Thyroid gland (tissue), 4 donors: ENCODE measurements at regions not wholly inside any gene's neighbourhood (a gene's known extent, or its start where the extent isn't known, plus 50 kb on each side); places are given as distances from the start of the nearest gene placed in this dataset.

Experiments used
- DNase-seq, 2 donors: peaks; one replicate each; pipeline ENCODE4 v3.0.0-alpha.2; 2019
- H3K27ac ChIP-seq, 3 donors: fragments of 200-600 bp; sonication (generic); 1 replicate in 2 of 3; 2 replicates in 1 of 3; pipeline ENCODE4 v1.5.1; 2016 to 2019; ENCODE audit warnings: mild to moderate bottlenecking in 1 of 3, moderate library complexity in 1 of 3
- H3K27me3 ChIP-seq: fragments of 200-600 bp; sonication (generic); one replicate; pipeline ENCODE4 v1.5.1; 2019
- H3K36me3 ChIP-seq, 2 donors: fragments of 200-600 bp; sonication (generic); one replicate each; pipeline ENCODE4 v1.5.1; 2016 to 2019
- H3K4me1 ChIP-seq, 2 donors: fragments of 200-600 bp; sonication (generic); one replicate each; pipeline ENCODE4 v1.5.1; 2017 to 2019
- H3K4me3 ChIP-seq, 3 donors: fragments of 200-600 bp; sonication (generic); replicated peaks in 1 of 3; 1 replicate in 2 of 3; 2 replicates in 1 of 3; pipeline ENCODE4 v1.5.1; 2016; ENCODE audit warnings: mild to moderate bottlenecking in 1 of 3
- H3K9me3 ChIP-seq: fragments of 200-600 bp; sonication (generic); one replicate; pipeline ENCODE4 v1.5.1; 2017
- CTCF ChIP-seq, 6 experiments: fragments of 200-600 bp in 3 of 6; fragments of 450-650 bp in 3 of 6; sonication (generic) in 3 of 6; IDR thresholded peaks; one replicate each; pipeline ENCODE4 v1.5.1; 2016 to 2019; ENCODE audit warnings: antibody characterized with exemption in 6 of 6, mild to moderate bottlenecking in 2 of 6, inconsistent platforms in 1 of 6, moderate library complexity in 1 of 6
- POLR2A ChIP-seq, 2 donors: fragments of 450-650 bp; IDR thresholded peaks; one replicate each; pipeline ENCODE4 v1.6.1; 2017; ENCODE audit warnings: antibody characterized with exemption in 2 of 2, mild to moderate bottlenecking in 2 of 2, moderate library complexity in 1 of 2
- WGBS, 2 donors: methylation state at CpG; one replicate each; pipeline ENCODE4 v1.1.5; 2017; 5-methylcytosine and 5-hydroxymethylcytosine counted together
- intact Hi-C: fragments of 100-400 bp; cut with DNase I; formaldehyde crosslinking; loops from one replicate; pipeline ENCODE4 v1.15.1; 2023

GRCh38 chr6:148081076-148081475 is 261.6 kb upstream of the SASH1 start:
- TF ChIP-seq POLR2A (IDR thresholded peaks at IDR 0.05) = no peak
- TF ChIP-seq CTCF (IDR thresholded peaks at IDR 0.05) = no peak
- DNase-seq = no peak
- no peak overlapping the region for H3K27ac ChIP-seq
- intact Hi-C loops = no loop called here
- H3K27me3 ChIP-seq = no peaks in the 10 kb centered on the region
- no peaks in the 10 kb centered on the region for H3K9me3 ChIP-seq
- no peaks in the 10 kb centered on the region for H3K4me1 ChIP-seq
- H3K36me3 ChIP-seq = no peaks in the 10 kb centered on the region
- H3K4me3 ChIP-seq = no peak overlapping the region
- 92 to 93% methylated on average over 7 of the region's 7 CpGs for WGBS, 2 donors

GRCh38 chr6:148082044-148082443 is 260.6 kb upstream of the SASH1 start:
- no peak for DNase-seq
- H3K9me3 ChIP-seq = no peaks in the 10 kb centered on the region
- no peak overlapping the region for H3K4me3 ChIP-seq
- no peaks in the 10 kb centered on the region for H3K27me3 ChIP-seq
- no peaks in the 10 kb centered on the region for H3K4me1 ChIP-seq
- H3K36me3 ChIP-seq = no peaks in the 10 kb centered on the region
- WGBS, 2 donors = 28 to 35% methylated on average over 2 of the region's 2 CpGs
- H3K27ac ChIP-seq = no peak overlapping the region
- TF ChIP-seq POLR2A (IDR thresholded peaks at IDR 0.05) (no peak), CTCF (IDR thresholded peaks at IDR 0.05) (no peak)
- intact Hi-C loops = no loop called here

GRCh38 chr6:148082696-148083095 is 259.9 kb upstream of the SASH1 start:
- H3K4me3 ChIP-seq = no peak overlapping the region
- H3K27me3 ChIP-seq = no peaks in the 10 kb centered on the region
- TF ChIP-seq POLR2A (IDR thresholded peaks at IDR 0.05) = no peak
- no peak for TF ChIP-seq CTCF (IDR thresholded peaks at IDR 0.05)
- H3K9me3 ChIP-seq = no peaks in the 10 kb centered on the region
- intact Hi-C loops = no loop called here
- no peaks in the 10 kb centered on the region for H3K36me3 ChIP-seq
- H3K4me1 ChIP-seq = no peaks in the 10 kb centered on the region
- no peak for DNase-seq
- WGBS, 2 donors = 84 to 87% methylated on average over 2 of the region's 2 CpGs
- no peak overlapping the region for H3K27ac ChIP-seq

DNA sequence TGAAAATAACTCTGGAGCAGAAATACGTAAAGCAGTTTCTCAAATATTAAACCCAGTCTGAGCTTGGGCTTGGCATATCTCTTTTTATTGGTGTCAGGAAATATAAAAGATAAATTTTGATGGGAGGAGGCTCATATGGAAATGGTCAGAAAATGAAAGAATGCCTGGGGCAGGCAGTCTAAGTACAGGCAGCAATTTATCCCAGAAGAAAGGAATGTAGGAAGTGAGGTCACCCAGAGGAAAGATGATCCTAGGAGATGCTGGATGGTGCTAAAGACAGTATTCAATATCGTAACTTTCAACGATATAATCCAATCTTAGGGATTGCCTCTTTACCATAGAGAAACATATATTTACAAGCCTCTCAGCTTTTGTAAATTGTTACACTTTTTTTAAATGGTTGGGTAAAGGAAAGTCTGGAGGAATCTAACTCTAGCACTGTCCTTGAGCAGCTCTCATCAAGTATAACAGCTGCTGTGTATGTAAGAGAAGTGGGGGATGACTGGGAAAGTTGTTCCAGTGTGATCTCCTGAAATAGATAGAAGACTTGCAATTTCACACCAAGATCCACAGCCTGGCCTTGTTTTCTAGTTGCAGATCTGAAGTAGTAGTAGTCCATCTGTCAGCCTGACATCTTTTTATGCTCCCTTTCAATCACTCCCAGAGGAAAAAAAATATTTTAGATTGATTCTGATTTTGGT is 256.9 kb upstream of the SASH1 start:
- no peaks in the 10 kb centered on the region for H3K36me3 ChIP-seq
- no peak for TF ChIP-seq CTCF (IDR thresholded peaks at IDR 0.05)
- TF ChIP-seq POLR2A (IDR thresholded peaks at IDR 0.05) = no peak
- DNase-seq = no peak
- intact Hi-C loops = no loop called here
- 91 to 93% methylated on average over 3 of the region's 3 CpGs for WGBS, 2 donors
- no peak overlapping the region for H3K4me3 ChIP-seq
- H3K27ac ChIP-seq = no peak overlapping the region
- H3K9me3 ChIP-seq = no peaks in the 10 kb centered on the region
- H3K4me1 ChIP-seq = no peaks in the 10 kb centered on the region
- no peaks in the 10 kb centered on the region for H3K27me3 ChIP-seq

DNA sequence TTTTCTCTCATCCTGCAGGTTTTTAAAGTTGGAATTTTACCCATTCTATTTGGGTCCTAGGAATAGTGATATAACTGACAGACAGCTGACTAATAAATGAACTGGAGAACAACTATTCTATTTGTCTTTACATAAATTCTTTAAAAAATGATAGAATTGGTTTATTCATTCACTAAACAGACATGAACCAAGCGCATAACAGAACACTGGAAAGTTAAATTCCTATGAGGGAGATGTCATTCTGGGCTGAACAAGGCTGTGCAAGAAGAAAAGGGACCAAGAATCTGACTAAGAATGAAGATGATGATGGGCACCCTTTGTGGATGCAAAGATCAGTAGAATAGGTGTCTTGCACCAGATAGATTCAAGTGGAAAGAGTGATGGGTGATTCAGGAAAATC is 256.3 kb upstream of the SASH1 start:
- 85 to 96% methylated on average over 1 of the region's 1 CpG for WGBS, 2 donors
- Histone ChIP-seq H3K36me3 (no peaks in the 10 kb centered on the region), H3K9me3 (no peaks in the 10 kb centered on the region), H3K4me1 (no peaks in the 10 kb centered on the region), H3K27me3 (no peaks in the 10 kb centered on the region), H3K27ac (no peak overlapping the region), H3K4me3 (no peak overlapping the region)
- intact Hi-C loops = no loop called here
- TF ChIP-seq CTCF (IDR thresholded peaks at IDR 0.05) (no peak), POLR2A (IDR thresholded peaks at IDR 0.05) (no peak)
- DNase-seq = no peak
